ENCODE measurements at regions not wholly inside any gene's neighbourhood (a gene's known extent, or its start where the extent isn't known, plus 50 kb on each side); places are given as distances from the start of the nearest gene placed in this dataset.

DNA sequence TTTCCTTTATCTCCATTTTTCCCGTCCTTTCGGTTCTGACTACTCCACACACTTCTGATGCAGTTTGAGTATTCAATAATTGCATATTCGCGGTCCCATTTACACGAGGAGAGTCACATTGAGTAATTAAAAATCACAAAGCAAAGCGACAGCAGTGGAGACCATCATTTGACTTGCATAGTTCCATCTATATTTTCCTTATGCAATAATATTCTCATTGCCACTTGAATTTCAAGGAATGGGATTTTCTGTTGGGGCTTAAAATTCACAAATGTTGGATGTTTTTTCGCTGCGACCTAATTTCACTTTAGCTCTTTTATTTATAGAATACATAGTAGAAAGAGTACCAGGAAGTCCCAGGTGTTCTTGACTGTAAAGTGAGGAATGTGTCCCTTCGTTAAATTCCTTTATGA, 186.8 kb downstream of the ZEB2 start:
- Histone ChIP-seq H3K27ac (peak overlapping the region; percentile 87 to 89), H3K4me3 (peak overlapping the region; percentile 41 to 66), H3K4me1 (peaks cover 0 to 21% of the 10 kb centered on the region in 2 donors), H3K27me3 (no peaks in the 10 kb centered on the region), H3K36me3 (no peaks in the 10 kb centered on the region), H3K9me3 (no peaks in the 10 kb centered on the region)
- DNase-seq (ENCODE audit: low spot score), result no peak
- TF ChIP-seq, protein P1, sequence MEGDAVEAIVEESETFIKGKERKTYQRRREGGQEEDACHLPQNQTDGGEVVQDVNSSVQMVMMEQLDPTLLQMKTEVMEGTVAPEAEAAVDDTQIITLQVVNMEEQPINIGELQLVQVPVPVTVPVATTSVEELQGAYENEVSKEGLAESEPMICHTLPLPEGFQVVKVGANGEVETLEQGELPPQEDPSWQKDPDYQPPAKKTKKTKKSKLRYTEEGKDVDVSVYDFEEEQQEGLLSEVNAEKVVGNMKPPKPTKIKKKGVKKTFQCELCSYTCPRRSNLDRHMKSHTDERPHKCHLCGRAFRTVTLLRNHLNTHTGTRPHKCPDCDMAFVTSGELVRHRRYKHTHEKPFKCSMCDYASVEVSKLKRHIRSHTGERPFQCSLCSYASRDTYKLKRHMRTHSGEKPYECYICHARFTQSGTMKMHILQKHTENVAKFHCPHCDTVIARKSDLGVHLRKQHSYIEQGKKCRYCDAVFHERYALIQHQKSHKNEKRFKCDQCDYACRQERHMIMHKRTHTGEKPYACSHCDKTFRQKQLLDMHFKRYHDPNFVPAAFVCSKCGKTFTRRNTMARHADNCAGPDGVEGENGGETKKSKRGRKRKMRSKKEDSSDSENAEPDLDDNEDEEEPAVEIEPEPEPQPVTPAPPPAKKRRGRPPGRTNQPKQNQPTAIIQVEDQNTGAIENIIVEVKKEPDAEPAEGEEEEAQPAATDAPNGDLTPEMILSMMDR (IDR thresholded peaks at IDR 0.05), result no peak

DNA sequence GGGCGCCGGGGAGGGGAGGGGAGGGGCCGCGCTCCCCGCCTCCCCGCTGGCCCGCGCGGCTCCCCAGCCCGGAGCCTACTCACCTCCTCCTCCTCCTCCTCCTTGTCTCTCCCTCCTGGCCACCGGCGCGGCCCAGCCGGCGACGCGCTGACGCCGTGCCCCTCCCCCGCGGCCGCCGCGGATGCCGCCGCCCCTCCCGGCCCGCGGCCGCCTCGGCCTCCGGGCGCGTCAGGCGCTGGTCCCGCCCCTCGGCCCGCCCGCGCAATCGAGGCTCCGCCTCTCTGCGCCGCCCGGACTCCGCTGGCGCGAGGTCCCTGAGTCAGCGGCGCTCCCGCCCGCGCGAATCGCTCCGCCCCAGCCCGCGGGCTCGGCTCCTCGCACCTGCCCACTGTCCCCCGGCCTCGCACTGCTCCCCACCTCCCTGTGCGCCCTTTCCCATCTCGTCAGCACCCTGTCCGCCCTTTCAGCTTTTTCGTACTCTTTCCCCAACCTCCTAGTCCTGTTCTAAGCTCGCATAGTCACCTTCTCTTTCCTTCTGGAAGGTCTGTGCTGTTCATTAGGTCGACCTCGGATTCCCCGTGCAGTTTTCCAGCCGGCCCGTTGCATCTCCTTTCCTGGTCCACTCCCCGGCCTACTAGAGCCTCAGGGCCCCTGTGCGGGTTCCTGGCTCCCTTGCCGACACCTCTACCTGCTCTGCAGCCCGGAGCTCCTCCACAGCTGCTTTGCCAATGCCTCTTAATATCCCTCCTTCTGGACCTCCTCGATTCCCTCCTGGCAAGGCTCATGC, 187.4 kb downstream of the ZEB2 start:
- H3K4me3 ChIP-seq, result peak overlapping the region; percentile 63 to 66
- peak; percentile 77 for DNase-seq (ENCODE audit: low spot score)
- no peaks in the 10 kb centered on the region for H3K27me3 ChIP-seq
- TF ChIP-seq, protein P1 (IDR thresholded peaks at IDR 0.05), result no peak
- peaks cover 0 to 21% of the 10 kb centered on the region in 2 donors for H3K4me1 ChIP-seq
- no peaks in the 10 kb centered on the region for H3K36me3 ChIP-seq
- H3K27ac ChIP-seq, result peak overlapping the region; percentile 87 to 89
- H3K9me3 ChIP-seq, result no peaks in the 10 kb centered on the region

DNA sequence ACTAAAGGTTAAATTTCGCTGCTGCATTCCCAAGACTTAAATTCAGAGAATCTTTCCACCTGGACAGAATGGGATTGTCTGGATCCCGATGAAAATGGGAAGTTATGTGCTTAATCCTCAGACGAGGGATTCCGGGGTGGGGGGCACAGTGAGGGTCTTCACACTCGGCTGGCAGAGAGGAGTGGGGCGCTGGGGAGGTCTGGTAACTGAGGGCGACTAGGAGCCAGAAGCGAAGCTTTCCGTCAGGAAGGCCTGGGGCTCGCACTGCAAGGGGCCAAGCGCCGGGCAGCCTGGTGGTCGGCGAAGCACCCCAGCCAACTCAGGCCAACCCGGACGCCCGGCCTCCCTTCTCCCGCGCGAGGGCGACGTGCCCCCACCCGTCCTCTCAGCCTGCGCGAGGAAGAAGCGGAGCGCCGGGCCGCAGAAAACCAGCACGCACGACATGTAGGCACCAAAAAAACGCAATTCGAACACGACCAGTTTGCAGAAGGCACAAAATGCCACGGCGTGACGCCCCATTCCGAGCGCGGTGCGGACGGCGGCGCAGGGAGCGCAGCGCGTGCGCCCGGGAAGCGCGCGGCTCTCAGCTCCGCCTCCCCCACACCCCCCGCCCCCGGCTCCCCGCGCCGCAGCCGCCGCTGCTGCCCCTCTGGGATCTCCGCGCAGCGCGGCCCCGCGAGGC, 188.1 kb downstream of the ZEB2 start:
- H3K27me3 ChIP-seq, result no peaks in the 10 kb centered on the region
- H3K4me3 ChIP-seq, result peak overlapping the region; percentile 63 to 66
- DNase-seq (ENCODE audit: low spot score), result peak; percentile 78
- TF ChIP-seq, protein P1 (IDR thresholded peaks at IDR 0.05), result peak in 1 of 2 donors; percentile 61
- peaks cover 0 to 21% of the 10 kb centered on the region in 2 donors for H3K4me1 ChIP-seq
- H3K9me3 ChIP-seq, result no peaks in the 10 kb centered on the region
- H3K27ac ChIP-seq, result peak overlapping the region; percentile 85 to 89
- H3K36me3 ChIP-seq, result no peaks in the 10 kb centered on the region

DNA sequence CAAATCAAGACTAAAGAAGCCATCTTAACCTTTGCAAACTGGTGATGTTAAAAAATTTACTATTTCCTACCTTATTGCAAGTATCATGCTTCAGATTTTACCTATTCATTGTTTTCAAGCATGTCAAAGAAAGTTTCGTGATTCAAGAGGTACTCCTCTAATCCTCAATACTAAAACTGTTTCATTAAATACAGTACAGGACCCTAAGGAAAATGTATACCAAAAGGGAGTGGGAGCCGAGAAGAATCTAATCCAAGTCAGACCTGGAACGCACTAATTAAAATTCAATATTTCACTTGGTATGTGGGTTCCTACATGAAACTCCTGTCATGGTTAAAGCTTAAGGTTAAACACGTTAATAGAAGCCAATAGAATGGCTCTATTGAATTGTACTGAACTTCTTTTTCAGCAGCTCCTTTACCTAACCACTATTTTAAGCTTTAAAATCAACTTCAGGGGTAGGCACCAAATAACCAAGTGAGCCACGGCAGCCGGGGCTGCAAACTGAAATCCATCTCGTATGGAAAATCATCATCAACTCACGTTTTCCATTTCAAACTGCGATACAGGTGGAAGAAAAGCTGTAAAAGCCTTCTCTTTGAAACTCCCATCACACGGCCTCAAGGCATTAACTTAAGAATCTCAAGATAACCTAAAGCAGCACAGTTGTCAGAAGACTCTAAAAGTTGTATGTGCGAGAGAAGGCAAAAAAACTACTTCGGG, 188.8 kb downstream of the ZEB2 start:
- DNase-seq (ENCODE audit: low spot score), result no peak
- Histone ChIP-seq H3K36me3 (no peaks in the 10 kb centered on the region), H3K4me3 (peak overlapping the region; percentile 63 to 66), H3K27me3 (no peaks in the 10 kb centered on the region), H3K9me3 (no peaks in the 10 kb centered on the region), H3K27ac (peak overlapping the region; percentile 85 to 89), H3K4me1 (peaks cover 0 to 21% of the 10 kb centered on the region in 2 donors)
- TF ChIP-seq, protein P1 (IDR thresholded peaks at IDR 0.05), result no peak

DNA sequence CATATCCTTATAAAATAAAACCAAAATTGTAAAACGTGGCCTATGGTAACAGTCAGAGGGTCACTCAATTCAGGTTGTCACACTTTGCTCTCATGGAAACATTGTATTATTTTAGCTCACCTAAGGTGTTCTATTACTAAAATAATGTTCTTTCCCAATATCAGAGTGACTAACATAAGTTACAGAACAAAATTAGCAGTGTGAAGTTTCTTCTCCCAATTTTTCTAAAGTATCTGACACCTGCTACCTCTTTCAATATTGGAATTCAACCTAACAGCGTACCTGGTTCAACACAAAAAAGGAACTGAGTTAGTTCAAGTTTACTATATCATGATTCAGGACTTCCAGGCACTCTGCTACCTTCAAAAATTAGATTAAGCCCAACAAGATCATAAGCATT, 190.4 kb downstream of the ZEB2 start:
- H3K36me3 ChIP-seq, result no peaks in the 10 kb centered on the region
- H3K27me3 ChIP-seq, result no peaks in the 10 kb centered on the region
- H3K4me1 ChIP-seq, result peaks cover 0 to 21% of the 10 kb centered on the region in 2 donors
- H3K4me3 ChIP-seq, result no peak overlapping the region
- no peak for DNase-seq (ENCODE audit: low spot score)
- TF ChIP-seq, protein P1 (IDR thresholded peaks at IDR 0.05), result no peak
- peak overlapping the region in 1 of 2 donors; percentile 4 for H3K27ac ChIP-seq
- H3K9me3 ChIP-seq, result no peaks in the 10 kb centered on the region
